Daoy (cell line): ENCODE measurements at regions not wholly inside any gene's neighbourhood (a gene's known extent, or its start where the extent isn't known, plus 50 kb on each side); places are given as distances from the start of the nearest gene placed in this dataset.
"Not testable (repeated sequence)": the region's sequence is repeated elsewhere in the genome, so short reads cannot be mapped to it uniquely, and the experiment has no call there.

Source experiments
- DNase-seq: peaks from one replicate; pipeline ENCODE4 v3.0.0-alpha.2; 2015; ENCODE audit warnings: low read depth

DNA sequence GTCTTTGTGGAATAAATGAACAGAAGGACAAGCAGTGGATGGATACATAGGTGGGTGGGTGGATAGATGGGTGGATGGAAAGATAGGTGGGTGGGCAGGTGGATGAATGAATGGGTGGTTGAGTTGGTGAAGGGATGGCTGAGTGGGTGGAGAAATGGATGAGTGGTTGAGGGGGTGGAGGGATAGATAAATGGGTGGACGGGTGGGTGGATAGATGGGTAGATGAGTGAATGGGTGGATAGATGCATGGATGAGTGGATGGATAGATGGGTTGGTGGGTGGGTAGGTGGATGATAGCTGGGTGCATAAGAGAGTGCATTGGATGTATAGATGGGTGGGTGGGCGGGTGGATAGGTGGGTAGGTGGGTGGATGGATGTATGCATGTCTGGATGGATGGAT lies 63.5 kb downstream of the UNC93B1 start:
- DNase-seq = not testable (repeated sequence)

GRCh38 chr11:67938964-67939363 lies 64.9 kb downstream of the UNC93B1 start:
- DNase-seq = not testable (repeated sequence)

- not testable (repeated sequence) for DNase-seq
These were observed 65.5 kb downstream of the UNC93B1 start for GRCh38 chr11:67938371-67938770.

GRCh38 chr11:67923565-67923964 lies 80.3 kb downstream of the UNC93B1 start:
- DNase-seq = not testable (repeated sequence)

GRCh38 chr11:67920546-67920945 lies 83.4 kb downstream of the UNC93B1 start:
- not testable (repeated sequence) for DNase-seq

- DNase-seq = not testable (repeated sequence)
These were observed 91.7 kb downstream of the UNC93B1 start for GRCh38 chr11:67912184-67912583.

- not testable (repeated sequence) for DNase-seq
These were observed 92.7 kb downstream of the UNC93B1 start for GRCh38 chr11:67911211-67911610.

GRCh38 chr11:67910803-67911202 lies 93.1 kb downstream of the UNC93B1 start:
- not testable (repeated sequence) for DNase-seq

DNA sequence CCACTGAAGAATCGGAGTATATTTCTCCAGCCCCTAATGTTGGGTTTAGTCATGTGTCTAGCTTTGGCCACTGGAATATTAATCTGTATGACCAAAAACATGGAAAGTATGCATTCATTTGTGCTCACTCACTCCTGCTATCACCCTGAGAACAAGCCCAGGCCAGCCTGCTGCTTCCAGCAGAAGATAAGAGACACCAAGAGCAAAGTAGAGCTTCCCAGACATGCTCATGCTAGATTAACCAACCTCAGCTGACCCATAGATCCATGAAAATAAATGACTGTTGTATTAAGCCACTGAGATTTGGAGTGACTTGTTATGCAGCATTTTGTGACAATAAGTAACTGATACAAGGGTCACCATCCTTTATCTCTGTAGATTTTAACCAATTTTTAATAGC lies 96.9 kb downstream of the UNC93B1 start:
- DNase-seq = not testable (repeated sequence)

DNA sequence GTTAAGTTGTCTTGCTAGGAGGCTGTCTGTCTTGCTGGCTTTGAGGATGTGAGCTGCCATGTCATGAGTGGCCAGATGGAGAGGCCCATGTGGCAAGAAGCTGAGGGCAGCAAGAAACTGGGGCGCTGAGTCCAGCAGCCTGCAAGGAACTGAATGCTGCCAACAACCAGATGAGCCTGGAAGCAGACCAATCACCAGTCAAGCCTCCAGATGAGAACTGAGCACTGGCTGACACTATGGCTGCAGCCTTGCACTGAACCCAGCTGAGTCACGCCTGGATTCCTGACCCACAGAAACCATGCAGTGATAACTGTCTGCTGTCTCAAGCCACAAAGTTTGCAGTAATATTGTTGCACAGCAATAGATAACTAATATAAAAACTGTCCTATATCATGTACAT lies 104.4 kb downstream of the UNC93B1 start:
- peak; percentile 64 for DNase-seq

DNA sequence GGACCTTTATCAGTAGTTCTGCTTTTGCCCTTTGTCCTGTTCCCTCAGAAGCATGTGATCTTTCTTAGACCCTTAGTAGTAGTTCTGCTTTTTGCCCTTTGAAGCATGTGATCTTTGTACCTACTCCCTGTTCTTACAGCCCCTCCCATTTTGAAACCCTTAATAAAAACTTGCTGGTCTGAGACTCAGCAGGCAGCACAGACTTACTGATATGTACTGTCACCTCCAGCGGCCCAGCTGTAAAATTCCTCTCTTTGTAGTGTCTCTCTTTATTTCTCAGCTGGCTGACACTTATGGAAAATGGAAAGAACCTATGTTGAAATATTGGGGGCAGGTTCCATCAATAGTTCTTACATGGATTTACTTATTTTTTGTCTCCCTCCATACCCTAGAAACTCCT lies 110.4 kb downstream of the UNC93B1 start:
- DNase-seq = not testable (repeated sequence)

- not testable (repeated sequence) for DNase-seq
These were observed 114.3 kb downstream of the UNC93B1 start for GRCh38 chr11:67889646-67890045.

- DNase-seq = not testable (repeated sequence)
These were observed 115.8 kb downstream of the UNC93B1 start for GRCh38 chr11:67888056-67888455.

DNA sequence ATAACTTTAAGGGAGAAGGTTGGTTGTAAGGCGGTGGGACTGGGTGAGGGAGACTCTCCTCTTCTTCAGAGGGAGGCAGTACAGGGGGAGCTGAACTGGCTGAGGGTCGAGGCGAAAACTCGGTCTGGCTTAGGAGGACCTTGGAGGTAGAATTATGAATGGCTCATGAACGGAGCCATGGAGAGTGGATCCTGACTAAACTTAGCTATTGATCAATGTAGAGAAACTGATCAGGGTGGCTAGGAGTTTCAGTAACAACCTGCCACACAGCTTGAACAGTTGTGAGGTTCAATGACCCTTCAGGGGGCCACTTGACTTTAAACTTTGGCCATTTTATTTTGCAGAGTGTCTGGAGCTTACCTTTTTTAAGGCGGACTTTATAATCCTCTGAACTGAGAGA lies 117.2 kb downstream of the UNC93B1 start:
- DNase-seq = not testable (repeated sequence)

DNA sequence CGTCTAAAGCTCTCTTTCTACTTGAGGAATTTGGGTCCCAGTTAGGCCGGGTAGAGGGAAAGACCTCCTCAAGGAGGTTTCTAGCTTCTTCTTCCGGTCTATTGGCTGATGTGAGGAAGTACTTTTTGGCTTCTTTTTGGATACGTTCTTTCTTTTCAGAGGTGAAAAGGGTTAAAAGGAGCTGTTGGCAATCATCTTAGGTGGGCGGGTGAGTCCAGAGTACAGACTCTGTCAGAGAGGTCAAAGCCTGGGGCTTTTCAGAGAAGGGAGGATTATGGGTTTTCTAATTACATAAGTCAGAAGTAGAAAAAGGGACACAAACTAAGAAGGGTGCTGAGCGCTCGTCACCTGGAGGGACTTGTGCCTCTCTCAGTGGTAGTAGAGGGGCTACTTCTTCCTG lies 117.7 kb downstream of the UNC93B1 start:
- not testable (repeated sequence) for DNase-seq

GRCh38 chr11:67885574-67885973 lies 118.3 kb downstream of the UNC93B1 start:
- DNase-seq = not testable (repeated sequence)

- peak; percentile 35 for DNase-seq
These were observed 118.9 kb downstream of the UNC93B1 start for GRCh38 chr11:67884761-67885558.

- DNase-seq = not testable (repeated sequence)
These were observed 119.7 kb downstream of the UNC93B1 start for GRCh38 chr11:67884073-67884757.

GRCh38 chr11:67882304-67882703 lies 121.6 kb downstream of the UNC93B1 start:
- not testable (repeated sequence) for DNase-seq

DNA sequence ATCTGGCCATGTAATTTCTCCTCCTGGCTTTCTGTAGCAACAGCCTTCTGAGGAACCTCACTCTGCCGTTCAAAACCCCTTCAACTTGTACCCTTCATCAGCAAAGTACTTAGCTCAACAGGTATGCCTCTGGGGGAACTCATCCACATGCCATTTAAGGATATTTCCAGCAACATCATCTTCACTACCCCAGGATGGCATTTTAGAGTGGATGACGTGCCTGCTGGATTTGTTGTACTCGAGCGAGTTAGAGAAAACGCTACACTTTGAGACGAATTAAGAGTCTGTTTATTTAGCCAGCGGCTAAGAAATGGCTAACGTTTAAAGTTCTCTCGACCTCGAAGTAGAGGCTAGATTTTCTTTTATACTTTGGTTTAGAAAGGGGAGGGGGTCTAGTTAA lies 122.1 kb downstream of the UNC93B1 start:
- not testable (repeated sequence) for DNase-seq

GRCh38 chr11:67880594-67881196 lies 123.2 kb downstream of the UNC93B1 start:
- not testable (repeated sequence) for DNase-seq

GRCh38 chr11:67878666-67879065 lies 125.2 kb downstream of the UNC93B1 start:
- DNase-seq = peak; percentile 10
